ENCODE measurements at regions not wholly inside any gene's neighbourhood (a gene's known extent, or its start where the extent isn't known, plus 50 kb on each side); places are given as distances from the start of the nearest gene placed in this dataset.

DNA sequence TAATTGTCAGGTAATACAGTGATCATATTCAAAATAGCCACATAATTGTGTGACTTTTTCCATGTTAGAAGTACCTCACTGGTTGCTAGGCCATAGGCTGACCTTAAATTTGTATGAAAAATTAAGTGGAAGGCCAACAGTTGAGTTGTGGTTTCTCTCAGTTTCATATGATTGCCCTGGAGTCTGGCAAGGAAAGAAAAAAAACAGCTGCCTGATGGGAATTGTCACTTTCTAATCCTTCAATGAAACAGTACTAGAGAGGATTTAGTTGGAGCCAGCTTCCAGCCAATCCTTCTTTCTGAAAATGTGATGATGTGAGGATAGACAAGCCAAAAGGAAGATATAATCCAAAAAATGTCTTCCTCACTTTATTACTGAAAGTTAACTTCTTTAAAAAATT, 113.6 kb downstream of the ALX1 start (continued):
- TF ChIP-seq, protein P1, sequence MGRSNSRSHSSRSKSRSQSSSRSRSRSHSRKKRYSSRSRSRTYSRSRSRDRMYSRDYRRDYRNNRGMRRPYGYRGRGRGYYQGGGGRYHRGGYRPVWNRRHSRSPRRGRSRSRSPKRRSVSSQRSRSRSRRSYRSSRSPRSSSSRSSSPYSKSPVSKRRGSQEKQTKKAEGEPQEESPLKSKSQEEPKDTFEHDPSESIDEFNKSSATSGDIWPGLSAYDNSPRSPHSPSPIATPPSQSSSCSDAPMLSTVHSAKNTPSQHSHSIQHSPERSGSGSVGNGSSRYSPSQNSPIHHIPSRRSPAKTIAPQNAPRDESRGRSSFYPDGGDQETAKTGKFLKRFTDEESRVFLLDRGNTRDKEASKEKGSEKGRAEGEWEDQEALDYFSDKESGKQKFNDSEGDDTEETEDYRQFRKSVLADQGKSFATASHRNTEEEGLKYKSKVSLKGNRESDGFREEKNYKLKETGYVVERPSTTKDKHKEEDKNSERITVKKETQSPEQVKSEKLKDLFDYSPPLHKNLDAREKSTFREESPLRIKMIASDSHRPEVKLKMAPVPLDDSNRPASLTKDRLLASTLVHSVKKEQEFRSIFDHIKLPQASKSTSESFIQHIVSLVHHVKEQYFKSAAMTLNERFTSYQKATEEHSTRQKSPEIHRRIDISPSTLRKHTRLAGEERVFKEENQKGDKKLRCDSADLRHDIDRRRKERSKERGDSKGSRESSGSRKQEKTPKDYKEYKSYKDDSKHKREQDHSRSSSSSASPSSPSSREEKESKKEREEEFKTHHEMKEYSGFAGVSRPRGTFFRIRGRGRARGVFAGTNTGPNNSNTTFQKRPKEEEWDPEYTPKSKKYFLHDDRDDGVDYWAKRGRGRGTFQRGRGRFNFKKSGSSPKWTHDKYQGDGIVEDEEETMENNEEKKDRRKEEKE (IDR thresholded peaks at IDR 0.05), result no peak
- TF ChIP-seq ZNF674 (CRISPR knock-in tag; IDR thresholded peaks at IDR 0.05; ENCODE audit: low read depth) (no peak), ZNF883 (CRISPR knock-in tag; IDR thresholded peaks at IDR 0.05; ENCODE audit: not compliant biosample characterization) (no peak)
- TF ChIP-seq, protein P2, sequence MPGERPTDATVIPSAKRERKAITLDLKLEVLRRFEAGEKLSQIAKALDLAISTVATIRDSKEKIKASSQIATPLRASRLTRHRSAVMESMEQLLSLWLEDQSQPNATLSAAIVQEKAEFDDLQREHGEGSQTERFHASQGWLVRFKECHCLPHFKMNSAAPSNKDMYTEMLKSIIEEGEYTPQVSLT (CRISPR knock-in tag; IDR thresholded peaks at IDR 0.05; ENCODE audit: borderline replicate concordance, low read depth), result no peak

DNA sequence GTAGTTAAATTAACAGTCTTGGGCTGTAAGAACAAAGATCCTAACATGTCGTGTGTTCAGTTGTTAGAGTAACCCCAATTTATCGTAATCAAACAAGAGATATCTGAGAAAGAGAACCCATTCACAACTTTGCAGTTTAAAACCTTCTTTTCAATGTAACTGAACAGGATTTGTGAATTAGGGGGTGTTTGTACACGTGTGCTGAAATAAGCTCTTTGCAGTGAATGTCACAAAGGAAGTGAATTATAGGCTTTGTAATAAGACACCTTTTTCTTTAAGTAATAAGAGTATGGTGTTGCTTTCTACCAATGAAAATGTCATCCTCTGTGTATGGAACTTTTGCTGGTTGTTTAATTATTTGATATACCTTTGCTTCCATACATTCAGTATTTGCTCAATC, 114.0 kb downstream of the ALX1 start:
- ATAC-seq (no peak), FAIRE-seq (no peak), DNase-seq (ENCODE audit: low spot score) (no peak)
- Histone ChIP-seq H3K27ac (ENCODE audit: extremely low read length, insufficient read depth, low read length) (no peak overlapping the region), H3K27me3 (ENCODE audit: control insufficient read depth in 1 of 2, insufficient read depth in 2 of 2, low read length in 2 of 2) (no peaks in the 10 kb centered on the region), H3K4me3 (replicated peaks in 1 of 3; ENCODE audit: insufficient read depth in 1 of 3, low read depth in 2 of 3, low read length in 3 of 3) (no peak overlapping the region), H3K9ac (ENCODE audit: insufficient read depth, low read depth, low read length) (no peak overlapping the region), H3K79me2 (ENCODE audit: insufficient read depth, low read length) (no peaks in the 10 kb centered on the region), H3K4me1 (ENCODE audit: insufficient read depth, low read length) (no peaks in the 10 kb centered on the region), H4K20me1 (ENCODE audit: insufficient read depth, low read length) (no peaks in the 10 kb centered on the region), H2AFZ (ENCODE audit: low read length) (no peak overlapping the region), H3K36me3 (replicated peaks in 1 of 2; ENCODE audit: control insufficient read depth in 1 of 2, insufficient read depth in 2 of 2, low read length in 2 of 2) (no peaks in the 10 kb centered on the region), H3K9me3 (ENCODE audit: low read length) (no peaks in the 10 kb centered on the region), H3K4me2 (ENCODE audit: low read depth, low read length) (no peak overlapping the region)
- in situ Hi-C loops (cut with HindIII; ENCODE audit: extremely low pct_ligation_motif_present, low pct_unique_long_range_greater_than_20kb), result no loop called here
- ChIA-PET CTCF (ENCODE audit: low intra/inter-chr PET ratio, low total read pairs) (no interaction called here), POLR2A (no interaction called here)
- TF ChIP-seq SRSF4 (IDR thresholded peaks at IDR 0.05; ENCODE audit: low read depth, low read length, poor library complexity, severe bottlenecking), result no peak
- TF ChIP-seq, protein P3, sequence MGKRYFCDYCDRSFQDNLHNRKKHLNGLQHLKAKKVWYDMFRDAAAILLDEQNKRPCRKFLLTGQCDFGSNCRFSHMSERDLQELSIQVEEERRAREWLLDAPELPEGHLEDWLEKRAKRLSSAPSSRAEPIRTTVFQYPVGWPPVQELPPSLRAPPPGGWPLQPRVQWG (CRISPR knock-in tag; IDR thresholded peaks at IDR 0.05; ENCODE audit: borderline replicate concordance, low read depth), result no peak
- intact Hi-C loops (cut with micrococcal nuclease; ENCODE audit: unreplicated experiment), result no loop called here
- WGBS (ENCODE audit: low lambda C conversion rate), result 0% methylated on average over 3 of the region's 3 CpGs
- no TSS peak for BruUV-seq (replicated peaks)

Measured in HepG2 (cell line).